HG03520 (cell line): ENCODE measurements at regions not wholly inside any gene's neighbourhood (a gene's known extent, or its start where the extent isn't known, plus 50 kb on each side); places are given as distances from the start of the nearest gene placed in this dataset.
"Not testable (repeated sequence)": the region's sequence is repeated elsewhere in the genome, so short reads cannot be mapped to it uniquely, and the experiment has no call there.

Experiments used
- ATAC-seq: cut with Tn5 transposase; IDR thresholded peaks from one replicate; pipeline ENCODE4 v1.9.1; 2021; ENCODE audit warnings: mild to moderate bottlenecking, moderate library complexity; ENCODE audit not compliant: unreplicated experiment

DNA sequence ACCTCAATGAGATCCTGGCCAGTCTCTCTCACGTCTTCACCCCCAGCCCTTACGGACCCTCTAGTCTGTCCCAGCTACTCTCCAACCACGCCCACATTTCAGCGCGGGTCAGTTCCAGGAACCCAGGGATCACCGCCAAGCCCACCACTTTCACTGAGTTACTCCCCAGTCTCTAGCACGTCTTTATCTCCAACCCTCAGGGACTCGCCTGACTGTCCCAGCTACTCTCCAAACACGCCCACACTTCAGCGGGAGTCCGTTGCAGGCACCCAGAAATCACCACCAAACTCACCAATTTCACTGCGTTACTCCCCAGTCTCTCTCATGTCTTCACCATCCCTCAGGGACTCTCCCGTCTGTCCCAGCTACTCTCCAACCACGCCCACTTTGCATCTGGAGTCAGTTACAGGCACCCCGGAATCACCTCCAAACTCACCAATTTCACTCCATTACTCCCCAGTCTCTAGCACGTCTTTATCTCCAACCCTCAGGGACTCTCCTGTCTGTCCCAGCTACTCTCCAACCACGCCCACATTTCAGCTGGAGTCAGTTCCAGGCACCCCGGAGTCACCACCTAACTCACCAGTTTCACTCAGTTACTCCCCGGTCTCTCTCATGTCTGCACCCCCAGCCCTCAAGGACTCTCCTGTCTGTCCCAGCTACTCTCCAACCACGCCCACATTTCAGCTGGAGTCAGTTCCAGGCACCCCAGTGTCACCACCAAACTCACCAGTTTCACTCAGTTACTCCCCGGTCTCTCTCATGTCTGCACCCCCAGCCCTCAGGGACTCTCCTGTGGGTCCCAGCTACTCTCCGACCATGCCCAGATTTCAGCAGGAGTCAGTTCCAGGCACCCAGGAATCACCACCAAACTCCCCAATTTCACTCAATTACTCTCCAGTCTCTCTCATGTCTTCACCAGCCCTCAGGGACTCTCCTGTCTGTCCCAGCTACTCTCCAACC is 336.8 kb downstream of the CWH43 start:
- ATAC-seq = not testable (repeated sequence)

DNA sequence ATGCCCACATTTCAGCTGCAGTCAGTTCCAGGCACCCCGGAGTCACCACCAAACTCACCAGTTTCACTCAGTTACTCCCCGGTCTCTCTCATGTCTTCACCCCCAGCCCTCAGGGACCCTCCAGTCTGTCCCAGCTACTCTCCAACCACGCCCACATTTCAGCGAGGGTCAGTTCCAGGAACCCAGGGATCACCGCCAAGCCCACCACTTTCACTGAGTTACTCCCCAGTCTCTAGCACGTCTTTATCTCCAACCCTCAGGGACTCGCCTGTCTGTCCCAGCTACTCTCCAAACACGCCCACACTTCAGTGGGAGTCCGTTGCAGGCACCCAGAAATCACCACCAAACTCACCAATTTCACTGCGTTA is 337.5 kb downstream of the CWH43 start:
- ATAC-seq = not testable (repeated sequence)
